ENCODE measurements at regions not wholly inside any gene's neighbourhood (a gene's known extent, or its start where the extent isn't known, plus 50 kb on each side); places are given as distances from the start of the nearest gene placed in this dataset.
A peak's percentile ranks its signal among the peaks of the same experiment; 100 is the strongest.

DNA sequence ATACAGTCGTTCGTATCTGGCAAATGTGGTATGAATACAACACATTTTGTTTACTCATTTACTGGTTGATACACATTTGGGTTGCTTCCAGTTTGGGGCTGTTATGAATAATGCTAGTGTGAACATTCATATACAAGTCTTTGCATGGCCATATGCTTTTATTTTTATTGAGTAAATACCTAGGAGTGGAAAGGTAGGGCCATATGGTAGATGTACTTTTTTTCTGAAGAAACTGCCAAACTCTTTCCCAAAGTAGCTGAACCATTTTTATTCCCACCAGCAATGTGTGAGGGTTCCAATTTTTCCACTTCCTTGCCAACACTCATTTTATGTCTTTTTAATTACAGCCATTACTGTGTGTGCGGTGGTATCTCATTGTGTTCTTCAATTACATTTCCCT lies 496.2 kb upstream of the NRXN1 start:
- Histone ChIP-seq H3K4me3 (no peak overlapping the region), H3K27ac (no peak overlapping the region), H3K9me3 (no peaks in the 10 kb centered on the region), H3K27me3 (no peaks in the 10 kb centered on the region), H3K36me3 (no peaks in the 10 kb centered on the region), H3K4me1 (no peaks in the 10 kb centered on the region)
- ATAC-seq: no peak
- 67% methylated on average over 3 of the region's 3 CpGs for WGBS (ENCODE audit: insufficient coverage, low coverage, low lambda C conversion rate, missing lambda C conversion rate)
- no peak for DNase-seq
- TF ChIP-seq, protein P1, sequence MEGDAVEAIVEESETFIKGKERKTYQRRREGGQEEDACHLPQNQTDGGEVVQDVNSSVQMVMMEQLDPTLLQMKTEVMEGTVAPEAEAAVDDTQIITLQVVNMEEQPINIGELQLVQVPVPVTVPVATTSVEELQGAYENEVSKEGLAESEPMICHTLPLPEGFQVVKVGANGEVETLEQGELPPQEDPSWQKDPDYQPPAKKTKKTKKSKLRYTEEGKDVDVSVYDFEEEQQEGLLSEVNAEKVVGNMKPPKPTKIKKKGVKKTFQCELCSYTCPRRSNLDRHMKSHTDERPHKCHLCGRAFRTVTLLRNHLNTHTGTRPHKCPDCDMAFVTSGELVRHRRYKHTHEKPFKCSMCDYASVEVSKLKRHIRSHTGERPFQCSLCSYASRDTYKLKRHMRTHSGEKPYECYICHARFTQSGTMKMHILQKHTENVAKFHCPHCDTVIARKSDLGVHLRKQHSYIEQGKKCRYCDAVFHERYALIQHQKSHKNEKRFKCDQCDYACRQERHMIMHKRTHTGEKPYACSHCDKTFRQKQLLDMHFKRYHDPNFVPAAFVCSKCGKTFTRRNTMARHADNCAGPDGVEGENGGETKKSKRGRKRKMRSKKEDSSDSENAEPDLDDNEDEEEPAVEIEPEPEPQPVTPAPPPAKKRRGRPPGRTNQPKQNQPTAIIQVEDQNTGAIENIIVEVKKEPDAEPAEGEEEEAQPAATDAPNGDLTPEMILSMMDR (IDR thresholded peaks at IDR 0.05): no peak
- TF ChIP-seq POLR2A (IDR thresholded peaks at IDR 0.05): no peak
- intact Hi-C loops (cut with DNase I): no loop called here

DNA sequence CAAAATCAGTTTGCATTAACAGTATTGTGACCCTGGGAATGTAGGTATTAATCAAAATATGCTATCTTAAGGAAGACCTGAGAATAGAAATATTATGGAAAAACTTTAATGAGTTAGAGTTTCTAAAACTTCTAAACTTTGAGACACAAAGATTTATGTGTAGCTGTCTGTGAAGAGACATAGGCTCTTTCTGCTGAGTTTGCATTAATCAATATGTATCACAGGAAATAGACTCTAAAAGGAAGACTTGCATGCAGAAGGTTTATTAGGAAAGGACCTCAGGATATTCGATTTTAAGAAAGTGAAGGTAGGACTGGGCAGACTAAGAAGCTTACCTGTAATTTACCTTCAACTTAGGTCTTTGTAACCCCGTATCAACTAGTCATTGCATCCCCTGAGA lies 494.8 kb upstream of the NRXN1 start:
- no peak for ATAC-seq

DNA sequence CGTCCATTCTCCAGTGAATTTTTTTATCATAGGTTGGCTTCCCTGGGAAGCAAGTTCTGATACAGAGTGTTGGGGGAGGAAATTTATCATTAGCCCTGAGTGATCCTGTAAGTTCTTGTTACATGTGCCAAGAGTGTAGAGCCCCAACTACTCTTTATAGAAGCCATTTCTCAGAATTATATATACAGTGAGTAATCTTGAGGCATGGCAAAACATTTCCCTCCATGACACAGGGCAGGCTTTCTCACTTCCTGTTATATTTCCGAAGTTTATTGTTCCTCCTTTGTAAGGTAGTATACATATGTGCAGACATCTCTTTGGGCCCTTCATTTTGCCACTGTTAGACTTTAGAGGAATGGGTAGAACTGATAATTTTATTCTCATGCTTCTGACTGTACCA lies 484.7 kb upstream of the NRXN1 start:
- Histone ChIP-seq H3K4me1 (no peaks in the 10 kb centered on the region), H3K9me3 (no peaks in the 10 kb centered on the region), H3K4me3 (no peak overlapping the region), H3K27ac (no peak overlapping the region), H3K27me3 (no peaks in the 10 kb centered on the region), H3K36me3 (no peaks in the 10 kb centered on the region)
- TF ChIP-seq, protein P1 (IDR thresholded peaks at IDR 0.05): no peak
- TF ChIP-seq POLR2A (IDR thresholded peaks at IDR 0.05): no peak
- ATAC-seq: no peak
- DNase-seq: no peak
- WGBS (ENCODE audit: insufficient coverage, low coverage, low lambda C conversion rate, missing lambda C conversion rate): 58% methylated on average over 2 of the region's 2 CpGs
- intact Hi-C loops (cut with DNase I): no loop called here

More for the DNA sequence above, 494.8 kb upstream of the NRXN1 start:
- 77% methylated on average over 2 of the region's 2 CpGs for WGBS (ENCODE audit: insufficient coverage, low coverage, low lambda C conversion rate, missing lambda C conversion rate)
- Histone ChIP-seq H3K4me3 (no peak overlapping the region), H3K27me3 (no peaks in the 10 kb centered on the region), H3K36me3 (no peaks in the 10 kb centered on the region), H3K9me3 (no peaks in the 10 kb centered on the region), H3K4me1 (no peaks in the 10 kb centered on the region), H3K27ac (no peak overlapping the region)
- DNase-seq: no peak
- no peak for TF ChIP-seq POLR2A (IDR thresholded peaks at IDR 0.05)
- TF ChIP-seq, protein P1 (IDR thresholded peaks at IDR 0.05): no peak
- intact Hi-C loops (cut with DNase I): no loop called here

- Histone ChIP-seq H3K36me3 (no peaks in the 10 kb centered on the region), H3K27me3 (no peaks in the 10 kb centered on the region), H3K4me3 (no peak overlapping the region), H3K27ac (no peak overlapping the region), H3K9me3 (peaks cover 0 to 1% (median 0%) of the 10 kb centered on the region in 4 donors), H3K4me1 (no peaks in the 10 kb centered on the region)
- ATAC-seq (peak in 1 of 4 donors; percentile 62), DNase-seq (no peak)
- intact Hi-C loops (cut with DNase I): no loop called here
- TF ChIP-seq, protein P1 (IDR thresholded peaks at IDR 0.05): no peak
- TF ChIP-seq POLR2A (IDR thresholded peaks at IDR 0.05): no peak
- 0% methylated on average over 1 of the region's 4 CpGs for WGBS (ENCODE audit: insufficient coverage, low coverage, low lambda C conversion rate, missing lambda C conversion rate)
Observed at GRCh38 chr2:51511002-51511401, 479.1 kb upstream of the NRXN1 start.

GRCh38 chr2:51510303-51510702 lies 478.4 kb upstream of the NRXN1 start:
- Histone ChIP-seq H3K36me3 (no peaks in the 10 kb centered on the region), H3K4me3 (no peak overlapping the region), H3K27ac (no peak overlapping the region), H3K4me1 (no peaks in the 10 kb centered on the region), H3K9me3 (peaks cover 0 to 1% (median 0%) of the 10 kb centered on the region in 4 donors), H3K27me3 (no peaks in the 10 kb centered on the region)
- TF ChIP-seq, protein P1 (IDR thresholded peaks at IDR 0.05): no peak
- no peak for TF ChIP-seq POLR2A (IDR thresholded peaks at IDR 0.05)
- DNase-seq (no peak), ATAC-seq (peak in 3 of 4 donors; percentile 28 to 67 (median 47))
- 47% methylated on average over 3 of the region's 3 CpGs for WGBS (ENCODE audit: insufficient coverage, low coverage, low lambda C conversion rate, missing lambda C conversion rate)
- intact Hi-C loops (cut with DNase I): no loop called here

All from right lobe of liver (tissue), 6 donors.